ENCODE measurements at regions not wholly inside any gene's neighbourhood (a gene's known extent, or its start where the extent isn't known, plus 50 kb on each side); places are given as distances from the start of the nearest gene placed in this dataset.
"Not testable (repeated sequence)": the region's sequence is repeated elsewhere in the genome, so short reads cannot be mapped to it uniquely, and the experiment has no call there.

DNA sequence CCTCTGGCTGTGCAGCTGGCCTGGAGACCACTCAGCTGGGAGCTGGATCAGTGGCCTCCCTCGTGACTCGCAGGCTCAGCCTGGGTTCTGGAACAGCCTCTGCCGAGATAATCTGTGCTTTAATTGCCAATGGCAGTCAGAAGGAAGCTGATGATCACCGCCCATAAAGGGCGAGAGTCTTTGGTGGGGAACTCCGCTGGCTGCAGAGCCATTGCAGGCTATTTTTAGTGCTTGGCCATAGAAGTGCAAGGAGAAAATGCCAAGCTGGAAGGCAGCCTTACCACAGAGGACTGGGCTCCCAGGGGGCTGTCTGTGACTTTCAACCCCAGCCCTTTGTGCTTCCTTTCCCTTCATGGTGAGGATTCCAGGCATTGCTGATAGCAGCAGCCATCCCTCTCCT lies 62.2 kb upstream of the TENM4 start:
- no peak for DNase-seq

DNA sequence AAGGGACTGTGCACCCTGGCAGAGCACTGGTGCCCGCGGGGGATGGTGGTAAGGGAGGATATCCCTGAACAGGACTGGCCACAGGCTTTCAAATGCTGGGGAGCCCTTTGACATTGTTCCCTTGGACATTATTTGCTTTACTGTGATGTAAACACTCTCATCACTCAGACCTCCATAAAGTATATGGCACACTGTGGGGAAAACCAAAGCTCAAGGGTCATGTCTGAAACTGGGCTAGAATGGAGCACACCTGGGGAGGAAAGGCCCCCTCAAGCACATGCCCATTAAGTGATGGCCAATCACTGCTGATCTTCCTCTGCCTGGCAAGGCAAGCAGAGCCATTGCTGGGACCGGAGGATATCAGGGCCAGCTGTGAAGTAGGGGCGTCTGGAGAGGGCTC lies 60.9 kb upstream of the TENM4 start:
- DNase-seq, result no peak

DNA sequence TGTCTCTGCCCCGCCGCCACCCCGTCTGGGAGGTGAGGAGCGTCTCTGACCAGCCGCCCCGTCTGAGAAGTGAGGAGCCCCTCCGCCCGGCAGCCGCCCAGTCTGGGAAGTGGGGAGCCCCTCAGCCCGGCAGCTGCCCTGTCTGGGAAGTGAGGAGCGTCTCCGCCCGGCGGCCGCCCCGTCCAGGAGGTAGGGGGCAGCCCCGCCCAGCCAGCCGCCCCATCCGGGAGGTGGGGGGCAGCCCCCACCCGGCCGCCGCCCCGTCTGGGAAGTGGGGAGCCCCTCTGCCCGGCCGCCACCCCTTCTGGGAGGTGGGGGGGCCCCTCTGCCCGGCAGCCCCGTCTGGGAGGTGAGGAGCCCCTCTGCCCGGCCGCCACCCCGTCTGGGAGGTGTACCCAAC lies 59.1 kb upstream of the TENM4 start:
- DNase-seq, result not testable (repeated sequence)

DNA sequence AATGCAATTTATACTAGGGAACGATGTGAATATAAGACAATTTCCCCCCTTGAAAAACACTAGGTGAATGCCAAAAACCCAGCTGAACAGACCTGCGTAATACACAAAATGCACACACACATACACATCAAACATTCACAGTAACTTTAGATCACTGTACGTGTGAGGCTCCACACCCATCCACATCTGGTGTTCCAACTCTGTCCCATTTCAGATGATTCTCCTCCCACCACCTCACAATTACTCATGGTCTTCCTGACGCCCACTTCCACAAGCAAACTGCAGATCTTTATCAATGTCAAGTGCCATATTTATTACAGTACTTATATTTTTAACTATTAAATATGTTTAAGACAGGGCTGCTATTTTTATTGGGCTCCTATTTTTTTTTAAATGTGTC lies 57.8 kb upstream of the TENM4 start:
- no peak for DNase-seq

DNA sequence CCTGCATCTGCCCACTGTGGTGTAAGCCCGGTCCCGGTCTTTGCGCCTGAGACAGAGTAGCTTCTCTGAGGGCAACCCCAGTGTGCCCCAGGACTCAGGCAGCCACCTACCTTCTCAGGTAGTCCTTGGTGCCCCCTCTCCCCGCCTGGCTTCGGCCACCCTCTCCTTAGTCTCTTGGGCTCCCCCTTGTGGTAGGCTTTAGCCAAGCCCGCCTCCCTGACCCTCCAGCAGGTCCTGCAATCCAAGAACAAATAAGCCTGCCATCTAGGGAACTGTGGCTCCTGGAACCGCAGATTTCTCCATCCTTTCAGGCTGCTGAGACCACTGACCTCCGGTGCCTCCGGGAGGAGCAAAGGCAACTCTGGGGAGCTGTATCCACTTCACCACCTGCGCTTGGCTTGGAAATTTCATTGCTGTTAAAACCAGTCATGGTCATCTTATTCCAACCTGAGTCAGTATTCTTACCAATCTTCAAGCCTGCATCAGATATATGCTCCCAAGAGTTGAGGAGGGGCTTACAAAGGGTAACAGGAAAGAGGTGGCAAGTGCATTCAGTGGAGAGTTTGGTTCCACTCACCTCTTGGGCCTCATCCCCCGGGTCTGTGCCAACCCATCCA lies 52.8 kb upstream of the TENM4 start:
- peak; percentile 7 for DNase-seq

DNA sequence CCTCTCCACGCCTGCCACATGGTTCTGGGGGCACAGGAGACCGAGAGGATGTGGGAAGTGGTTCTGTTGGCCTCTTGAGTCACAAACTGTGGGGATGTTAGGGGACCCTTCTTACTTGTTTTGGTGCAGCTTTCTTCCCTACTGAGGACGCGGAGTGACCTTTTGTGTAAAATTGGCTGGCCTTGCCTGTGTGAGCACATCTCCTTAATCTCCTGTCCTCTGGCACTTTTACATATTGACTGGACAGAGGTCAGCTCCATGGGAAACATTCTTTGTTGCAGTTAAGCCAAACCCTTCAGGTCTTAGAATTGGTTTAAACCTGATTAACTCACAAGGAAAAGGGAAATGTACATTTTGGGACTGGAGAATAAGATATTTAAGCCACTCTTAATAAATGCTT lies 51.2 kb upstream of the TENM4 start:
- no peak for DNase-seq

Data from NCI-H2107 (cell line).